ENCODE measurements at regions not wholly inside any gene's neighbourhood (a gene's known extent, or its start where the extent isn't known, plus 50 kb on each side); places are given as distances from the start of the nearest gene placed in this dataset.
A peak's percentile ranks its signal among the peaks of the same experiment; 100 is the strongest.

DNA sequence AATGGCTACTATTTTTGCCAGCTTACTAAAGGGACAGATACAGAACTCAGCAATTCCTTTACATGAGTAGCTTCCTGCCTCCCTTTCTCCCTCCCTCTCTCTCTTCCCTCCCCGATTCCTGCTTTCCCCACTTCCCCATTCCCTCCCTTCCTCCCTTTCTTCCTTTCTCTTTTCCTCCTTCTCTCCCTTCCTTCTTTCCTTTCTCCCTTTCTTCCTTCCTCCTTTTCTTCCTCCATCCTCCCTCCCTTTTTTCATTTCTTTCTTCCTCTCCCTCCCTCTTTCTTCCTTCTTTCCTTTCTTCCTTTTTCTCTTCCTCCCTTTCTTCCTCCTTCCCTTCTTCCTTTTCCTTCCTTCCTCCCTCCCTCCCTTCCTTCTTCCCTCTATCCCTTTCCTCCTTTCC lies 178.1 kb downstream of the RNF144B start:
- peaks cover 3% of the 10 kb centered on the region for H3K9me3 Mint-ChIP-seq
- no peaks in the 10 kb centered on the region for H3K4me1 Mint-ChIP-seq (ENCODE audit: low read depth)
- ATAC-seq (no peak), DNase-seq (no peak)
- no peak overlapping the region for H3K4me3 Mint-ChIP-seq
- no peaks in the 10 kb centered on the region for H3K36me3 Mint-ChIP-seq (ENCODE audit: insufficient read depth)
- peaks cover 28% of the 10 kb centered on the region for H3K27me3 Mint-ChIP-seq (ENCODE audit: low read depth)

DNA sequence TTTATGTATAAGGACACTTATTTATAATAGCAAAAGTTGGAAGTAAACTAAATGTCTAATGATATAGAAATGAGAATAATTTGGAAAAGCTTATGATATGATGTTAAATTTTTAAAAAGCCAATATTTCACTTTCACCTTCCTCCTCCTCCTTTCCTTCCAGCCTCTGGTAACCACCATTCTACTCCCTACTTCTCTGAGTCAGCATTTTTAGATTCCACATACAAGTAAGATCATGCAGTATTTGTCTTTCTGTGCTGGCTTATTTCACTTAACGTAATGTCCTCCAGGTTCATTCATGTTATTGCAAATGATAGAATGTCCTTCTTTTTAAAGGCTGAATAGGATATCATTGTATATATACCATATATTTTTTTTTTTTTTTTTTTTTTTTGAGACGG lies 180.2 kb downstream of the RNF144B start:
- peaks cover 3% of the 10 kb centered on the region for H3K9me3 Mint-ChIP-seq
- no peak overlapping the region for H3K4me3 Mint-ChIP-seq
- ATAC-seq: no peak
- DNase-seq: no peak
- H3K36me3 Mint-ChIP-seq (ENCODE audit: insufficient read depth): no peaks in the 10 kb centered on the region
- H3K27me3 Mint-ChIP-seq (ENCODE audit: low read depth): peaks cover 19% of the 10 kb centered on the region
- no peaks in the 10 kb centered on the region for H3K4me1 Mint-ChIP-seq (ENCODE audit: low read depth)

DNA sequence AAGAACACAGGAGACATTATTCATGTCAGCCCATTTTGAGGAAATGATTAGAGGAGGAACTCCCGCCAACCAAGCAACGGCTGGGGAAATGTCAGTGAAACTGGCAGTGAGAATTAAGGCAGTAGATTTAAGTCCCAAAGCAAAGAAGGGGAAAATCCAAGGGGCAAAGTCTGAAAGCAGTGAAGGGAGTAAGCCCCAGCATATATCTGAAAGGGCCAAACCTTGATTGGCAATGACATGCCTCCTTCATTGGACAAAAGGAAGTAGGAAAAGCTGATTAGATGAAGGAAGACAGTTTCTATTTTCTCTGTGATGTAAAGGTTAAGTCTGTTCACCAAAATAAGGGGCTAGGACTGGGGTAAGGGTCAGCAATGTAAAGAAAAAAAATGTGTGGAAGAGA lies 190.3 kb downstream of the RNF144B start:
- Mint-ChIP-seq H3K4me1 (ENCODE audit: low read depth) (no peaks in the 10 kb centered on the region), H3K36me3 (ENCODE audit: insufficient read depth) (no peaks in the 10 kb centered on the region), H3K9me3 (no peaks in the 10 kb centered on the region), H3K27me3 (ENCODE audit: low read depth) (peaks cover 10% of the 10 kb centered on the region), H3K4me3 (no peak overlapping the region)
- DNase-seq (no peak), ATAC-seq (no peak)

DNA sequence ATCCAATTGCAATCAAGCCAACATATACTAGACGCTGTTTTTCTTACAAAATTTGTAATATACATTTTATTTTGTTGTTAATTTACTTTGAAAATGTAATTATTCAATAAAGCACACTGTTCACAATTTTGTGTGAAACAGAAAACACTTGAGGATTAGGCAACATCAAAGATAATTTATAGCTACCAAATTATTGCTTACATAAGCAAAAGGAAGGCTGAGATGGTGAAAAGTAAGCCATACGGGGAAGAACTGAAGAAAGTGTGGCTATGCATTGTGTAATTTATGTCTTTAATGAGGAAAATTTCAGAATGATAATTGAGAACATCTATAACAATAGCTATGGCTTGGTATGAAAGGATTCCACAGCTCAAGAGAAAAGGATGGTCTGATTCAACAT lies 192.0 kb downstream of the RNF144B start:
- H3K4me3 Mint-ChIP-seq: no peak overlapping the region
- DNase-seq (no peak), ATAC-seq (no peak)
- H3K9me3 Mint-ChIP-seq: no peaks in the 10 kb centered on the region
- H3K4me1 Mint-ChIP-seq (ENCODE audit: low read depth): no peaks in the 10 kb centered on the region
- H3K27me3 Mint-ChIP-seq (ENCODE audit: low read depth): peaks cover 13% of the 10 kb centered on the region
- no peaks in the 10 kb centered on the region for H3K36me3 Mint-ChIP-seq (ENCODE audit: insufficient read depth)

DNA sequence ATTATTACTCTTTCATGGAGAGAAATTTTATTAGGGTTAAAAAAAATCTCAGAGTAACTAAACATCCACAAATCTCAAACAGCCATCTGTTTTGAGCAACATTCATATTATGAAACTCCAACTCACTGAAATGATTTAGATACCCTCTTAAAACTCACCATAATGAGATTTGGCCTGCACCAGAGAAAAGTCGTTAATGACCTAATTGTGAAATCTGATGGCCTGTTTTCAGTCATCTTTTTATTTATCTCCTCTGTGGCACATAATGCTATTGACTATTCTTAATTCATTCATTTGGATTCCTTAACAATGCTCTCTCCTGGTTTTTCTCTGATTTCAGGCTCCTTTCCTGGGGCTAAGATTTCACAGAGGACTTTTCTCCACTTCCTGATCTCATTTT lies 192.7 kb downstream of the RNF144B start:
- H3K4me1 Mint-ChIP-seq (ENCODE audit: low read depth): no peaks in the 10 kb centered on the region
- peaks cover 13% of the 10 kb centered on the region for H3K27me3 Mint-ChIP-seq (ENCODE audit: low read depth)
- H3K9me3 Mint-ChIP-seq: no peaks in the 10 kb centered on the region
- ATAC-seq (no peak), DNase-seq (no peak)
- no peaks in the 10 kb centered on the region for H3K36me3 Mint-ChIP-seq (ENCODE audit: insufficient read depth)
- no peak overlapping the region for H3K4me3 Mint-ChIP-seq

DNA sequence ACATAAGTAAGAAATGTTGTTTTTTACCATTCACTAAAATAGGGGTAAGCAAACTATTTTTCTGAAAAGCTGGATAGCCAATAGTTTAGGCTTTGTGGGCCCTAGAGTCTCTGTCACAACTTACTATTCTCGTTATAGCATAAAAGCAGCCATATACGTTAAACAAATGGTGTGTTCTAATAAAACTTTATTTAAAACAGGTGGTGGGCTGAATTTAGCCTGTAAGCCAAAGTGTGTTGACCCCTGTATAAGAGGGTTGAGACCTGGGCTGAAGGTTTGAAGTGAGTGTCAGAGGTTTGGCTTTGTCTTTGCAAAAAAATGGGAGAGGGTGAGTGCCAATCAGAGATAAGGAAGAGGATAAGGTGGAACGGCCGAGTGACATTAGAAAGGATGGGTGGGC lies 197.2 kb downstream of the RNF144B start:
- no peak for ATAC-seq
- H3K9me3 Mint-ChIP-seq: no peaks in the 10 kb centered on the region
- no peaks in the 10 kb centered on the region for H3K4me1 Mint-ChIP-seq (ENCODE audit: low read depth)

DNA sequence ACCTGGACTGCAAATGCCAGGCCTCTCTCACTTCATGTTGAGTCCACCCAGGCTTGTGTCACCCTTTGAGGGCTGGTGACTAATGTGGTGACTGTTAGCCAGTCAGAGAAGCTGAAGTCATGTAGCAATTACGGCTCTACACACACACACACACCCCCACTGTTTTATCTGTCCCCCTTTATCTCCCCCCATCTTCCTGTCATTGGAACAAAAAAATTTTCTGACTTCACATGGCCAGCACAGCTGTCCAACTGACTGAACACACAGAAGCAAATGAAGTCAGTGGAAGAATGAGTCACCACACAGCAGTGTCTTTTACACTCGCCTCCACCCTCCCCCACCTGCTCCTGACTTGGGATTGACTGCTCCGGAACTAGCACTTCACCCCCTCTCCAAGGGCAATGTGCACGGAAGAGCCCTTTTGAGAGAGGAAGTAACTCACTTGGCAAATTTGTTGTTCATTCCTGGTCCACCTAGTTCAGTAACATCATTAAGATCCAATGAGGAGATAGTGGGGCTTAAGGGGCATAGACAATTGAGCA lies 198.0 kb downstream of the RNF144B start:
- no peak for DNase-seq
- Mint-ChIP-seq H3K9me3 (no peaks in the 10 kb centered on the region), H3K27me3 (ENCODE audit: low read depth) (peaks cover 4% of the 10 kb centered on the region), H3K4me1 (ENCODE audit: low read depth) (no peaks in the 10 kb centered on the region), H3K4me3 (no peak overlapping the region), H3K36me3 (ENCODE audit: insufficient read depth) (no peaks in the 10 kb centered on the region)
- ATAC-seq: no peak

More for the DNA sequence above, 197.2 kb downstream of the RNF144B start:
- Mint-ChIP-seq H3K27me3 (ENCODE audit: low read depth) (peaks cover 4% of the 10 kb centered on the region), H3K4me3 (no peak overlapping the region), H3K36me3 (ENCODE audit: insufficient read depth) (no peaks in the 10 kb centered on the region)
- no peak for DNase-seq

DNA sequence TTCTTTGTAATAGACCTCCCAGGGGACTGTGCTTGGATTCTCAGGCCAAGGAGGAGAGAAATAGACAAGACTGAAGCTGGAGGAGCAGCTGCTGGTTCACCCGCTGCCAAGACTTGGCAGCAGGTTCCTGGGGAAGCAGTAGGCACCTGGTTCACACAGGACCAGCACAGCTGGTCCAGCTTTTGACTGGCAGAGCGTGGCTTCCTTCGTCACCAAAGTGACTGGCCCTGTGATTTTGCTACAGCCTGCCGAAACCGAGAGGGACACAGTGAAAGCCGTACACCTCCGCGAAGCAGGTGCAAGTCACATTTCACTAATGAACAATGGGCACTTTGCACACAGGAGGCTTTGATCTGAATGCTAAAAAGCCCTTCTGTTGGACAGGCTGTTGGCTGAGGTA lies 199.0 kb downstream of the RNF144B start:
- H3K36me3 Mint-ChIP-seq (ENCODE audit: insufficient read depth): no peaks in the 10 kb centered on the region
- ATAC-seq (no peak), DNase-seq (no peak)
- H3K9me3 Mint-ChIP-seq: no peaks in the 10 kb centered on the region
- H3K27me3 Mint-ChIP-seq (ENCODE audit: low read depth): peaks cover 4% of the 10 kb centered on the region
- H3K4me3 Mint-ChIP-seq: no peak overlapping the region
- no peaks in the 10 kb centered on the region for H3K4me1 Mint-ChIP-seq (ENCODE audit: low read depth)

DNA sequence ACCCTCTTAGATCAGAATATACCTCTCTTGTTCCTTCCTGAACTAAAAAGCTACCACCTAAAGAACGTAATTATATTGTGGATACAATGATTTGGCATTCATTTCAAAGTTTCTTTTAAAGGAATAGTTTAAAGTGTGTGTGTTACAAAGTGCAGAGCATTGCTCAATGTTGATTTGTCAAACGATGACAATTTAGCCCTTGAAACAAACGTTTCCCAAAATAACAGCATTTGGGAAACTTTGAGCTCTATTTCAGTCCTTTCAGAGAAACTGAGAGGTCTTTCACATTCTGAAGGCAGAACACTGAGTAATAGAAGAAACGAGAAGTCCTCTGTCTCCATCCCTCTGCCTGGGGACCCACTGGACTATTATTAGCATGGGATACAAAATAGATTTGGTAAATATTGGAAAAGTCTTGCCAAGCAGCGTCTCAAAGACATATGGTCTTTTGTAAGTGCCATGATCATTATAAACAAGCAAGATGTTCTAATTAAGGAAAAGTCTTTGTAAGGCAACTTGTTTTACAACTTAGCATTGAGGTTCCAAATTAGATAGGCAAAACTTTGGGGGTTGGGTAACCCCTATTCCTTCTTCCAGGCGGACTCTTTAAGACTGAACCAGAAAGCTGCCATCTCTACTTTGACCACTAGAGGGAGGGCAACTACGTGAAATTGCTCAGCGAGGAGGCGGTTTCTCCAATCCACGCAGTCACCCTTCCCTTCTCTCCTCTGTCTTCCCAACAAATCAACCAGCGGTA lies 208.8 kb downstream of the RNF144B start:
- Mint-ChIP-seq H3K27me3 (ENCODE audit: low read depth) (peaks cover 5% of the 10 kb centered on the region), H3K4me3 (no peak overlapping the region), H3K4me1 (ENCODE audit: low read depth) (no peaks in the 10 kb centered on the region), H3K36me3 (ENCODE audit: insufficient read depth) (no peaks in the 10 kb centered on the region), H3K9me3 (no peaks in the 10 kb centered on the region)
- ATAC-seq: peak in 1 of 2 donors; percentile 53
- DNase-seq: peak; percentile 17

DNA sequence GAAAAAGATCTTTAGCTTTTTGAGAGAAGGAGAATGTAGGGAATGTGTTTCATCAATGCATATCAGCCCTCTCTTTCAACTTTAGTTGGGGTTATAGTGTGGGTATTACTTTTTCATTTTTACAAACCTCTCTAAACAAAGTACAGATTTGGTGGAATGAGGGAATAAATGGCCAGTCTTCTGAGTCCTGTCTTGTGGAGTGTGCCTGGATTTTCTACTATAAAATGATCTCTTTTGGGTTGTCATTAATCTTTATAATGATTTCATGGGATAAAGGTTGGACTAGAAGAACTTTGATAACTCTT lies 209.3 kb downstream of the RNF144B start:
- peaks cover 8% of the 10 kb centered on the region for H3K27me3 Mint-ChIP-seq (ENCODE audit: low read depth)
- ATAC-seq (no peak), DNase-seq (no peak)
- H3K9me3 Mint-ChIP-seq: no peaks in the 10 kb centered on the region
- no peak overlapping the region for H3K4me3 Mint-ChIP-seq
- no peaks in the 10 kb centered on the region for H3K4me1 Mint-ChIP-seq (ENCODE audit: low read depth)
- H3K36me3 Mint-ChIP-seq (ENCODE audit: insufficient read depth): no peaks in the 10 kb centered on the region

DNA sequence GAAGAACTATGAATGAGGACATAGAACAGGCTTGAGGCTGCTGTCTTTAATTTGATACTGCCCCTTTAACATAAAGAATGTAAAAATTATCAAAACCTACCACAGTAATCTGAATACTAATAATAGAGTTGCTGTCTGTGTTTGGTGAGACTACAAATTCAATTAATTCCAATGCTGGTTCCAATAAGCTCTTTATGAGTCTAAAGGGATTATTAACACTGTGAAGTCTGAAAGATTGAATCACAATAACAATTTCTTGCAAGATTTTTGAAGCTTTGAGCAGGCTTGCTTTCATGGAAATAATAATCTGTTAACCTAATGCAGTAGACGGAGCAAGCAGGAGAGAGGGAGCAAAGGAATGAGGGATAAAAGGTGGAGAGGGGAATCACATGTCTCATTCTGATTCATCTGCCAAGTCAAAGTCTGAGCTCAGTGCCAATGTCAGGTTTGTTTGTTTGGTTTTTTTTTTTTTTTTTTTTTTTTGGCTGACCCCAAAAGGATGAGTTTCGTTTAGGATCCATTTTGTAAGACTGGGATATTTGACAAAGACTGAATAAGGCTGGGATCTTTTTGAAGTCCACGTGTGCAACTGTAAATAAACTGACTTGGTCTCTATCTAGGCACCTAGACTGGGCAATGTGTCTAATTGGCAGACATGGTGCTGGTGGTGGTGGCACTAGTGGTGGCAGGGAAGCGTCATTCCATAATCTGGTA lies 211.6 kb downstream of the RNF144B start:
- H3K4me1 Mint-ChIP-seq (ENCODE audit: low read depth): no peaks in the 10 kb centered on the region
- ATAC-seq: no peak
- H3K9me3 Mint-ChIP-seq: no peaks in the 10 kb centered on the region
- no peaks in the 10 kb centered on the region for H3K36me3 Mint-ChIP-seq (ENCODE audit: insufficient read depth)
- no peak overlapping the region for H3K4me3 Mint-ChIP-seq
- H3K27me3 Mint-ChIP-seq (ENCODE audit: low read depth): peaks cover 10% of the 10 kb centered on the region
- DNase-seq: no peak

DNA sequence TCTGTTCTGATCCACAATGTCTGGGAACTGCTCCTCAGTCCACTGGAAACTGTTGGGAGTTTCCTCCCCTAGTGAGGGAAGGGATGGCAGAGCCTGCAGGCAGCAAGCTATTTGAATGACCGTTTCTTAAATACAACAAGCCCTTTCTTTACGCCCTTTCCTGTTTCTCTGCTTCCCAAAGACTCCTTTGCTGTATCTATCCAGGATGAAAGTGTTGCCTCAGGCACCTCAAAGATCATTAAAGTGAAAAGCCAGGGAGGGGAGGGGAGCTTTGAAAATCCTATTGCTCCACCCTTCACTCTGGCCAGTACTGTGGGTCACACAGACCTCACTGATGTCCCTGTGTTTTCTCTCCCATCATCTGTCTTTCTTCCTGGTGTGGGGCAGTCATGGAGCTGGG lies 213.1 kb downstream of the RNF144B start:
- peaks cover 10% of the 10 kb centered on the region for H3K27me3 Mint-ChIP-seq (ENCODE audit: low read depth)
- no peaks in the 10 kb centered on the region for H3K9me3 Mint-ChIP-seq
- no peaks in the 10 kb centered on the region for H3K36me3 Mint-ChIP-seq (ENCODE audit: insufficient read depth)
- H3K4me3 Mint-ChIP-seq: no peak overlapping the region
- DNase-seq (no peak), ATAC-seq (no peak)
- no peaks in the 10 kb centered on the region for H3K4me1 Mint-ChIP-seq (ENCODE audit: low read depth)

DNA sequence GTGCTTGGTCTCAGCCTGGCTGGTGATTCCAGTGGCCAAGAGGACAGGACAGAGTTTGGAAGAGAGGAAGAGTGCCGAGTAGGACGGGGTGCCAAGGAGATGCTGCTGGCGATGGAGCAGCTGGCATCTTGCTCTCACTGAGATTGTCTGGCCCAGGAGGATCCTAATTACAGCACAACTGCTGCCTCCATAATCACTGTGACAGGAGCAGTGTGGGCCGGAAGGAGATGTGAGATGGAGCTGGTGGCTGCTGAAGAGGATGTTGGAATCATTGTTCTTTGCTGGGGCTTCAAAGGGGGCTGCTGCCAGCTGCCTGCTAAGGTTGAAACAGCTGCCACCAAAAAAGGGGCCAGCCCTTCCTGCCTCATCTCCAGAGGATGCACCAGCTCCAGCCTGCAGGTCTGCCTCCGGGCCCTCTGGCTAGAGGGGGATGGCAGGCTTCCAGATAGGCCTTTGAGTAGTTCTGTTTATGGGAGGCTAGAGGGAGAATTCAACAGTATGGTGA lies 214.4 kb downstream of the RNF144B start:
- no peaks in the 10 kb centered on the region for H3K36me3 Mint-ChIP-seq (ENCODE audit: insufficient read depth)
- no peaks in the 10 kb centered on the region for H3K9me3 Mint-ChIP-seq
- no peaks in the 10 kb centered on the region for H3K4me1 Mint-ChIP-seq (ENCODE audit: low read depth)
- H3K4me3 Mint-ChIP-seq: no peak overlapping the region
- DNase-seq (no peak), ATAC-seq (no peak)
- H3K27me3 Mint-ChIP-seq (ENCODE audit: low read depth): peaks cover 10% of the 10 kb centered on the region

DNA sequence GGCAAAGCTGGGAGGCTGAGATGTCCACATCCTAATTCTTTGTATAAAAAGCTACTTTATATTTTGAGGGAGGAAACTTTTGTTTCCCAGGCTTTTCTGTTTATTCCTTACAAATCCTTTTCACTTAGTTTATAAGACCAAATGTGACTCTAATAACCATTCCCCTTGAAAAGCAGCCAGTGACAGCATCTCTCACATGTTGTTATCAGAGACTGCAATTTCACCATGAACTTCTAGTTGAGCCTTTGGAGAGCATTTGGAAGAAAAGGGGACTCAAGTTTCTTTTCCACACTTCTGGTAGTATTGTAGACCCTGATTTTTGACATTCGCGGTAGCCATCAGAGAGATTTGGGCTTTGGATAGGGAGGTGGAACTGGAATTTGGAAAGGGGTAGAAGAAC lies 215.8 kb downstream of the RNF144B start:
- H3K9me3 Mint-ChIP-seq: no peaks in the 10 kb centered on the region
- H3K27me3 Mint-ChIP-seq (ENCODE audit: low read depth): peaks cover 7% of the 10 kb centered on the region
- ATAC-seq (no peak), DNase-seq (no peak)
- no peaks in the 10 kb centered on the region for H3K4me1 Mint-ChIP-seq (ENCODE audit: low read depth)
- H3K36me3 Mint-ChIP-seq (ENCODE audit: insufficient read depth): no peaks in the 10 kb centered on the region
- no peak overlapping the region for H3K4me3 Mint-ChIP-seq

DNA sequence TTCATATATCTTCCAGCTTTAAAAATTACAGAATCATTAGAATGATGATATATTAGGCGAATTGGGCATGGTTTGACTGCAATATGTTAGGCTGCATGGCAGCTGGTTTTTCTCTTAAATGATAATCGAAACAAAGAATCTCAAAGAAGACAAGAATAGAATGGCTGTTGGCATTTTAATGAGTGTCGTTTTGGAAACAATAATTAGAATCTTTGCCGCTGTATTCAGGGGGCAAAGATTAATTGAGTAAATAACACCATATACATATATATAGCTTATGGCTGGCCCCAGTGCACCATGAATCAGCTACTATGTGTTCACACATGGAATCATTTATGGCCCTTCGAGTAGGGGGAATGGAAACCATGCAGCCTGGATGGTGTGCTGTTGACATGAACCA lies 216.2 kb downstream of the RNF144B start:
- Mint-ChIP-seq H3K27me3 (ENCODE audit: low read depth) (peaks cover 7% of the 10 kb centered on the region), H3K9me3 (no peaks in the 10 kb centered on the region), H3K36me3 (ENCODE audit: insufficient read depth) (no peaks in the 10 kb centered on the region), H3K4me1 (ENCODE audit: low read depth) (no peaks in the 10 kb centered on the region), H3K4me3 (no peak overlapping the region)
- no peak for DNase-seq
- ATAC-seq: no peak
